ENCODE measurements at regions not wholly inside any gene's neighbourhood (a gene's known extent, or its start where the extent isn't known, plus 50 kb on each side); places are given as distances from the start of the nearest gene placed in this dataset.

- no peak for DNase-seq (ENCODE audit: low spot score)
These were observed 56.9 kb downstream of the SLITRK6 start for GRCh38 chr13:85742355-85742754.

DNA sequence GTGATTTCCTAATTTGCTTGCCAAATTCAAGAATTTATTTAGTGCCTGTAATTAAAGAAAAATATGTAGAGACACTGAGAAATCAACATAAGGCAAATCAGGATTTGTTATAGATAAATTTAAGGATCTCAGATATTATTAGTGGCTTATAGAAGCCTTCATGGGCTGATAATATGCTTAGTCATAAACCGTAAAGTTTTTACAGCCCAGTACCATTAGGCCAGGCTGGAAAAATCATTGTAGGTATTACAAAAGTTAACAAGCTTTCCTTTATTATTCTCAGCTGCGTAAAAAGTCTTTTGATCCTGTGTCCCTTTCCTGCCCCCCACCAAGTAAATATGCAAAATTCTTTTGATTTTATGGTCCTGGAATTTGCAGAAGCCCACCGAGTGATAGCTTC, 58.2 kb downstream of the SLITRK6 start:
- no peak for DNase-seq (ENCODE audit: low spot score)

DNA sequence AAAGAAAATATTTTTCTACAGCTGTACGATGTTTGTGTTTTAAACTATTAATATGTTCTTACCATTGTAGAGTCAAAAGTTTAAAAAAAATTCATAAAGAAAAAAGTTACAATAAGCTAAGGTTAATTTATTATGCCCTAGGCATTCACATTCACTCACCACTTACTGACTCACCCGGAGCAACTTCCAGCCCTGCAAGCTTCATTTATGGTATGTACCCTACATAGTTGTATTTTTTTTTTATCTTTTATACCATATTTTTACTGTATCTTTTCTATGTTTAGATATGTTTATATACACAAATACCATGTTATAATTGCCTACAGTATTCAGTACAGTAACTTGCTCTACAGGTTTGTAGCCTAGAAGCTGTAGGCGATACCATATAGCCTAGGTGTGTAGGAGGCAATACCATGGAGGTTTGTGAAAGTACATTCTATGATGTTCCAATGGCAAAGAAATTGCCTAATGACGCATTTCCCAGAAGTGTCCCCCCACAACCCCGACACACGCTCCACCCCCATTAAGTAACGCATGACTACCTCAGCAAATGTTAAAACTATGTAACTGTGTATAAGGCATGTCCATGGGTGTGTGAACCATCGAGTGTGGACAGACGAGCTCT, 60.4 kb downstream of the SLITRK6 start:
- DNase-seq (ENCODE audit: low spot score), result no peak

GRCh38 chr13:85737952-85738351, 61.3 kb downstream of the SLITRK6 start:
- no peak for DNase-seq (ENCODE audit: low spot score)

- DNase-seq (ENCODE audit: low spot score), result no peak
These were observed 69.9 kb downstream of the SLITRK6 start for GRCh38 chr13:85729296-85729695.

GRCh38 chr13:85728811-85729210, 70.4 kb downstream of the SLITRK6 start:
- no peak for DNase-seq (ENCODE audit: low spot score)

DNA sequence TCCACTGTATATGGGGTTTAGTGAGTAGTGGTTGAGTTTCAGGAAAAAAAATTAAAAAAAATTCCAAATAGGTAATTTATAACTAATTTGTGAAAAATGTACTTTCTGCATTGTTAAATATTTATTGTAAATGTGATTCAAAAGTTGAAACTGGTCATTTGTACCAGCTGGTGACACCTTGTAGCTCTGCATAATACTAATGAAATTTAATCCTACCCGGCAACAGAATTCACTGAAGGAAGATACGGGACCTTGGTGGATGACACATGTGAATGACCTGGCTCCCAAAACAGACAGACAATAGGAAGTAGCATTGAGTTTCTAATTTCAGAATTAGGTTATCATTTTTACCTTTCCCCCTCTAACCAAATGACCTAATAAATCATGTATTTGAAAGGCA, 73.8 kb downstream of the SLITRK6 start:
- no peak for DNase-seq (ENCODE audit: low spot score)

GRCh38 chr13:85724546-85725432, 74.4 kb downstream of the SLITRK6 start:
- DNase-seq (ENCODE audit: low spot score), result no peak

- DNase-seq (ENCODE audit: low spot score), result no peak
These were observed 79.5 kb downstream of the SLITRK6 start for GRCh38 chr13:85719749-85720148.

GRCh38 chr13:85717921-85718320, 81.3 kb downstream of the SLITRK6 start:
- no peak for DNase-seq (ENCODE audit: low spot score)

DNA sequence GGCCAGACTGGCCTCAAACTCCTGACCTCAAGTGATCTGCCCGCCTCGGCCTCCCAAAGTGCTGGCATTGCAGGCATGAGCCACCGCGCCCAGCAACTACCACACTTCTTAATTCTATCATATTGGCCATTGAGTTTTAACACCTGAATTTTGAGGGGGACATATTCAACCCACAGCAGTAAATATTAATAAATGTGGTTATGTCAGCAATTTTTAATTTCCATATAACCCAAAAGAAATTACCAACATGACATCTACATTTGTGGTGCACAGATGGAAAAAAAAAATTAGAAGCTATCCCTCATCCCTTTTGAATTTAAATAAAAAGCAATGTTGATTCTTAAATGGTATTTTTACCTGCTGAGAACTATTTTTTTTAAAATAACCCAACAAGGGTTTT, 88.7 kb downstream of the SLITRK6 start:
- DNase-seq (ENCODE audit: low spot score), result no peak

- no peak for DNase-seq (ENCODE audit: low spot score)
These were observed 89.5 kb downstream of the SLITRK6 start for GRCh38 chr13:85709721-85710120.

- no peak for DNase-seq (ENCODE audit: low spot score)
These were observed 90.1 kb downstream of the SLITRK6 start for GRCh38 chr13:85709072-85709471.

DNA sequence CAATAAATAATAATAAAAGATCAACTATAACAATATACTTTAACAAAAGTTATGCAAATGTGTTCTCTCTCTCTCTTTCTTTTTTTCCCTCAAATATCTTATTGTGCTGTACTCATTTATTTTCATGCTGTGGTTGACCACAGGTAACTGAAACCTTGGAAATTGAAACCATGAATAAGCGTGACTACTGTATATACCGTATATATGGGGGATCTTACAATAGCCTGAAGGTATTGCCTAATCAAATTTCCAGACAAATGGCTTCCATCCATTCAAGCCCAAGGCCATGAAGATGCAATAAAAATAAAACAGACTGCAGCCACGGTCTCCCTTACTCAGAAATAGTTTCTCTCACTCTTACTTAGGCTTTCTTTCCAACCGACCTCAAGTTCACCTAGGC, 98.3 kb downstream of the SLITRK6 start:
- no peak for DNase-seq (ENCODE audit: low spot score)

GRCh38 chr13:85698256-85698655, 101.0 kb downstream of the SLITRK6 start:
- DNase-seq (ENCODE audit: low spot score), result no peak

GRCh38 chr13:85694992-85695391, 104.2 kb downstream of the SLITRK6 start:
- no peak for DNase-seq (ENCODE audit: low spot score)

DNA sequence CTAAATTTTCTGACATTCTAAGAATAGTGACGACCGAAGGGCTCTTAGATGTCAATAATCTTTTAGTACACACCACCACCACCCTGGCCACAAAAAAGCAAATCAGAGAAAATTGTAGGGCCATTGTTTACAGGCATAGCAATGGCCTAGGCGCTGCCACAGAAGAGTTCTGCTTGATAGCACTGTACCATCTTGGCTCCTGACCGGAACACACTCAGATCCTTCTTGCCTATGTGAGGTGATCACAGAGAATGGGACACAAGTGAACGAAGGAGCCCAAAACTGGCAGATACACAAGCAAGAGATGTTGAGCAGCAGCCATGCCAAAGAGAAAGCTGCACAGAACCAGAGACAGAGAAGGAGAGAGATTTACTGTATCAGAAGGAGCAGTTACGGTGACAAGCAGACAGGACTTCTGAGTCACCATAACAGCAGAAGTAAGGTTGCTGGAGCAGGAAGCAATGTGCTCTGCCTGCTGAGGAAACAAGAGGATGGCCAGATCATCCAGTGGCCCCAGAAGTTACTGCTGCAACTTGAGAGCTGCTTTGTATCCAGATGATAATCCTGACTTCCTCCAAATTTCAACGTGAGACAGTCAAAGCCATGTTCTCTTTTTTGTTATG, 105.2 kb downstream of the SLITRK6 start:
- no peak for DNase-seq (ENCODE audit: low spot score)

- DNase-seq (ENCODE audit: low spot score), result no peak
These were observed 108.9 kb downstream of the SLITRK6 start for GRCh38 chr13:85690368-85690767.

- DNase-seq (ENCODE audit: low spot score), result no peak
These were observed 113.8 kb downstream of the SLITRK6 start for GRCh38 chr13:85685436-85685835.

DNA sequence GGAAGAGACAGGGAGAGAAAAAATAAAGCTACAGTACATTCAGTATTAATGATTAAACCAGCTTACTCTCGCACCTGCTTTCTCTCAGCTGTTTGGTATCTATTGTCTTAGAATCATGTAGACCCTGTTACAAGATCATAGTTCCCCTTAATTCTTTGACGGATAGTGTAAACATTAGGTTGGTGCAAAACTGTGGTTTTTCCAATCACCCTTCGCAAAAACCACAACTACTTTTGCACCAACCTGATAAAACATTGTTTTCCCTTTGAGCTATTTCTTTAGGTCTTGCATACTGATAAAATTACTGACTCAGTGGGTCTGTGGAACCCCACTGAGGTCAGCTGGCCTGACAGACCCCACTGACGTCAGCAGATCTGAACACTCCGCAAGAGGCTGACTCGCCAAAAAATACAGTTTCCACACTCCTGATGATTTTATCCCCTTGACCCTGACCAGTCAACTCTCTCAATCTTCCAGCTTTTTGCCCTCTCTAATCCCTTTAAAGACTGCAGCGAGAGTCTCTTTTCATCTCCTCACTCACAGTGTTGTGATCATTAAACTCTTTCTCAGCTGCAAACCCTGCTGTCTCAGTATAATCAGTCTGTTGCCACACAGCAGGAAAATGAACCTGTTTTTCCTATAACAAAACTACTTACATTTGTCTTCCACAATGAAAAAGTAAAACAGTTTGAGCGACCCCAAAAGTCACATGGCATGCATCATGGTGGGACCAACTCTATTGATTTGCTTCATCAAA, 123.9 kb downstream of the SLITRK6 start:
- no peak for DNase-seq (ENCODE audit: low spot score)

DNA sequence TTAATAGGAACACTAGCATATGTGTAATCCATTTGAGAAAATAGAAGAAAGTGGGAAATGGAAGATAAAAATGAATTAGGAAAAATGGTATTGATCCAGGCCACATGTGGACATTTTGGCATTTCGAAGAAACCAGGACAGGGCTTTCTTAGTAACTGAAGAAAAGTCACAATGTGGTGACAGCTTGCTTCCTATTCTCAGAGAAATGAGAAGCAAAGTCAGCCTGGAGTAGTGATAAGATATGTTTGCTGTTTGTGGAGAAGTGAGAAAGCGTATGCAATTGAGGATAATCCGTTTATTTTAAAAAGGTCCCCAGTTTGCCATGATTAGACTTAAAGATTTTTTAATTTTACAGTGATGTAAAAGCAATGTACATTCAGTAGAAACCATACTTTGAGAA, 127.9 kb downstream of the SLITRK6 start:
- DNase-seq (ENCODE audit: low spot score), result no peak

DNA sequence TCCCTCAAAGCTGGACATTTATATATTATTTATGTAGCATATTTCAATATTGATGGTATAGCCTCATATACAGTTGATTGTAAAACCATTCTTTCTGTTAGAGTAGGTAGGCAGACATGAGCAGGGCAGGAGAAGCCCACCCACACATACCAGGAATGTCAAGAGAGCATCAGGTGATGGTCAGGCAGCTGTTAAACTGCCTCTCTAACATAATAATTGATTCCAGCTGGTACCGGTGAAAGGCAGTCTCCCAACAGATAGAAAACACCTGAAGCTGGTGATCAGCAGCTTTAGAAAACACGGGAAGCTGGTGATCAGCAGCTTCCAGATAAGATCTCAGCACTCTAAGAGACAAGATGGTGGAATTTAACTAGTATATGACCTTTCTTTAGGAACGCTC, 132.9 kb downstream of the SLITRK6 start:
- no peak for DNase-seq (ENCODE audit: low spot score)

All from AG08395 (cell line).